Hypothalamus (tissue), 51 donors: ENCODE measurements at regions not wholly inside any gene's neighbourhood (a gene's known extent, or its start where the extent isn't known, plus 50 kb on each side); places are given as distances from the start of the nearest gene placed in this dataset.

Experiments
- DNase-seq, 51 donors: peaks; one replicate each; lab custom pipeline; 2025; lab: John Stamatoyannopoulos, UW

- no peak for DNase-seq
These were observed 55.4 kb upstream of the RELL1 start for GRCh38 chr4:37741564-37741963.

- DNase-seq = no peak
These were observed 54.4 kb upstream of the RELL1 start for GRCh38 chr4:37740546-37740945.

GRCh38 chr4:37737466-37737865, 51.3 kb upstream of the RELL1 start:
- no peak for DNase-seq
